Natural killer cell treated with Interleukin-12 subunit alpha and Interleukin-12 subunit beta and Interleukin-15 and Interleukin-18, amount 100 ng/mL, for 72 hours (primary cell): ENCODE measurements at regions not wholly inside any gene's neighbourhood (a gene's known extent, or its start where the extent isn't known, plus 50 kb on each side); places are given as distances from the start of the nearest gene placed in this dataset.

Source experiments
- ATAC-seq, 2 donors: fragments of 150-1000 bp; cut with Tn5 transposase in 1 of 2; sonication (Bioruptor Pico), chemical (Tn5 transposase) in 1 of 2; 2 replicates each; pipeline ENCODE4 v1.10.0; 2021
- DNase-seq: peaks from one replicate; pipeline ENCODE4 v3.0.0; 2022; ENCODE audit warnings: low spot score
- H3K27ac Mint-ChIP-seq, 2 donors: 1 replicate in 1 of 2; 2 replicates in 1 of 2; pipeline ENCODE4 v1.8.0; 2022; ENCODE audit warnings: mixed read lengths in 2 of 2, mild to moderate bottlenecking in 1 of 2, moderate library complexity in 1 of 2
- H3K27me3 Mint-ChIP-seq, 2 donors: 1 replicate in 1 of 2; 2 replicates in 1 of 2; pipeline ENCODE4 v1.8.0; 2022; ENCODE audit warnings: mixed read lengths in 2 of 2
- H3K36me3 Mint-ChIP-seq: one replicate; pipeline ENCODE4 v1.8.0; 2022; ENCODE audit warnings: mixed read lengths
- H3K4me1 Mint-ChIP-seq, 2 donors: 1 replicate in 1 of 2; 2 replicates in 1 of 2; pipeline ENCODE4 v1.8.0; 2022; ENCODE audit warnings: low read depth in 2 of 2, mixed read lengths in 2 of 2, mild to moderate bottlenecking in 1 of 2
- H3K4me3 Mint-ChIP-seq: one replicate; pipeline ENCODE4 v1.8.0; 2022; ENCODE audit warnings: mixed read lengths
- H3K9me3 Mint-ChIP-seq: 2 replicates; pipeline ENCODE4 v1.8.0; 2022; ENCODE audit warnings: mixed read lengths

GRCh38 chr2:128738446-128739110 is 419.9 kb upstream of the HS6ST1 start:
- Mint-ChIP-seq H3K27me3 (peaks cover 9 to 28% of the 10 kb centered on the region in 2 donors), H3K27ac (no peak overlapping the region), H3K36me3 (no peaks in the 10 kb centered on the region), H3K4me3 (no peak overlapping the region), H3K4me1 (peaks cover 9 to 14% of the 10 kb centered on the region in 2 donors), H3K9me3 (no peaks in the 10 kb centered on the region)
- DNase-seq = no peak
- ATAC-seq = no peak

DNA sequence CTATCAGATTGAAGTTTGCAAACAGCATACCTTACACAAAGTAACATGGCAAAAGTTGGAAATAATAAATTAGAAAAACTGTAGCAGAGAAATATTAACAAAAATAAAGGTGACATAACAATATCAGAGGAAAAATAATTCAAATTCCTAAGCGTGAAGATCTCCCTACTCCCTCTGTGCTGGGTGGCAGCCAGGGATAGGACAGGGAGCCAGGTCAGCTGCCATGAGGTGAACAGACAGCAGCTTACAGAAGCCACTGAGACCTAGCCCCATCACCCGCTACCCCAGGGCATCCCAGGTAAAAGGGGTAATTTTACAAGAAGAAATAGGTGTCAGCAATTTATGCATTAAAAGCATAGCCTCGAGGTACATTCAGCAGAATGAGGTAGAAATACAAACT is 423.8 kb upstream of the HS6ST1 start:
- no peak overlapping the region for H3K27ac Mint-ChIP-seq
- peaks cover 16 to 45% of the 10 kb centered on the region in 2 donors for H3K27me3 Mint-ChIP-seq
- H3K9me3 Mint-ChIP-seq = no peaks in the 10 kb centered on the region
- DNase-seq (no peak), ATAC-seq (no peak)
- no peaks in the 10 kb centered on the region for H3K36me3 Mint-ChIP-seq
- no peak overlapping the region for H3K4me3 Mint-ChIP-seq
- H3K4me1 Mint-ChIP-seq = no peaks in the 10 kb centered on the region

DNA sequence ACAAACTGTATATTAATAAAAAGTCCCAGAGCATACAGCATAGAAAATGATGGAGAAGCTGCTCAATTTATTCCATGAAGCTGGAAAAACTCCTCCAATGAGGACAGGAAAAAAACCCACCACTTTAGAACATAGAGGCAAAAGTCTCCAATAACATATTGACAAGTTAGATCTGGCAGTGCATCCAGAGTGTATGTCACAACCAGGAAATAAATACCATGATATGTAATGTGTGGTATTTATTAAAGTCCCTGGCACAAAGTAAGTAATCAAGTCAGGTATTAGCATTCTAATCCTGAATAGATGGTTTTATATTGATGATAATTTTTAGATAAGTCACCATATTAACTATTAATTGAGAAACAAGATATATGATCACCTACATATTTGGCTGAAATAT is 427.3 kb upstream of the HS6ST1 start:
- peaks cover 10 to 29% of the 10 kb centered on the region in 2 donors for H3K27me3 Mint-ChIP-seq
- ATAC-seq = no peak
- H3K27ac Mint-ChIP-seq = no peak overlapping the region
- no peaks in the 10 kb centered on the region for H3K36me3 Mint-ChIP-seq
- H3K9me3 Mint-ChIP-seq = no peaks in the 10 kb centered on the region
- DNase-seq = no peak
- no peak overlapping the region for H3K4me3 Mint-ChIP-seq
- no peaks in the 10 kb centered on the region for H3K4me1 Mint-ChIP-seq

DNA sequence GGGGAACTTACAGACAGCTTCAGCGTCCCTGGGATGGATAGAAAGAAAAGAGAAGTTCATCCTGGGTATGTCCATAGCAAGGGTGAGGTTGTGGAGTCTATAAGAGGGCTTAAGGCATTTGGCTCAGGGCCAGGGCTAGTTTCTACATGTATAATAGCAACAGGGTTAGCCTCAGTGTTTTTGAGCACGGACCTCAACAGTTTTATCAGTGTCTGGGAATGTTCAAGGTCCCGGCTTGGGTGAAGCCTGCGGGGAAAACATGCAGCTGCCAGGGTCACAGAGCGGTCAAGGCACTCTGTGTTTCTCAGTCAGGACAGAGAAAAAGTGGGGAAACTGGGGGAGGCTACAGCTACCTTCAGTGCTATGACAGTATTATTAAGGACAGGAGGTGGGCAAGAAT is 427.7 kb upstream of the HS6ST1 start:
- Mint-ChIP-seq H3K27me3 (peaks cover 10 to 25% of the 10 kb centered on the region in 2 donors), H3K4me1 (no peaks in the 10 kb centered on the region), H3K36me3 (no peaks in the 10 kb centered on the region), H3K9me3 (no peaks in the 10 kb centered on the region), H3K27ac (no peak overlapping the region), H3K4me3 (no peak overlapping the region)
- DNase-seq (no peak), ATAC-seq (peak; percentile 6 to 33)

GRCh38 chr2:128748336-128748735 is 429.7 kb upstream of the HS6ST1 start:
- no peaks in the 10 kb centered on the region for H3K36me3 Mint-ChIP-seq
- DNase-seq (no peak), ATAC-seq (no peak)
- H3K4me3 Mint-ChIP-seq = no peak overlapping the region
- no peaks in the 10 kb centered on the region for H3K4me1 Mint-ChIP-seq
- H3K9me3 Mint-ChIP-seq = no peaks in the 10 kb centered on the region
- no peak overlapping the region for H3K27ac Mint-ChIP-seq
- H3K27me3 Mint-ChIP-seq = peaks cover 10 to 24% of the 10 kb centered on the region in 2 donors

DNA sequence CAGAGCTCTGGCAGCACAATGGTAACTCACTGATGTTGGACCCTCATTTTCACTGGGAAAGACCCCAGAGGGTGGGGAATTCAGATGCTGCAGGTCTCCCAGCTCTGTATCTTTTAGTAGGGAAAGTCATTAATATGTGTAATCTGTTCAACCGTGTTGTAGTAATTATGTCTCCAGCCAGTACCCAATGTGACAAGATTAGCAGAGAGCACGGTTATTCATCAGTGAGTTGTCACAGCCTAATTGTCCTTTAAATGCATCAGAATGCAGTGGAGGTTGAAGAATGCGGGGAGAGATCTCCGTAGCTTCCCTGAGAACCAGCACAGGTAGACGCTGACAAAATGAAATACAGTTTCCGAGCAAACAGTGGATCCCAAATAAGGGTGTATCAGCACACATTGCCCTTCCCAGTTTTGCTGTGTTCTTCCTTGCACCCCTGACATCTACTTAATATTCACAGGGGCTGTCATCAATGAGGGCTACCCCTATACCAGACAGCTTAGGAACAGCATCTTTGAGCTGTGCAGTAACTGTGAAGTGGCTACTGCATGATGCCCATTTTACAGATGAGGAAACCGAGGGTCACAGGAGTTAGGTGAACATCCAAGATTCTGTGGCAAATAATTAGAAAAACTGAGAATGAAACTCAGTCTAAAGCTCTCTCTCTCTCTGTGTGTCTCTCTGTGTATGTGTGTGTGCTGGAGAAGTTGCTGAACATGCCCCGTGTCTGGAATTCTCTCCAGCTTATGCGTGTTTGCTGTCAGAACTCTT is 430.4 kb upstream of the HS6ST1 start:
- Mint-ChIP-seq H3K36me3 (no peaks in the 10 kb centered on the region), H3K9me3 (no peaks in the 10 kb centered on the region), H3K4me3 (no peak overlapping the region), H3K27me3 (peaks cover 10 to 24% of the 10 kb centered on the region in 2 donors), H3K4me1 (peaks cover 4% of the 10 kb centered on the region in 2 donors), H3K27ac (no peak overlapping the region)
- ATAC-seq (no peak), DNase-seq (no peak)

DNA sequence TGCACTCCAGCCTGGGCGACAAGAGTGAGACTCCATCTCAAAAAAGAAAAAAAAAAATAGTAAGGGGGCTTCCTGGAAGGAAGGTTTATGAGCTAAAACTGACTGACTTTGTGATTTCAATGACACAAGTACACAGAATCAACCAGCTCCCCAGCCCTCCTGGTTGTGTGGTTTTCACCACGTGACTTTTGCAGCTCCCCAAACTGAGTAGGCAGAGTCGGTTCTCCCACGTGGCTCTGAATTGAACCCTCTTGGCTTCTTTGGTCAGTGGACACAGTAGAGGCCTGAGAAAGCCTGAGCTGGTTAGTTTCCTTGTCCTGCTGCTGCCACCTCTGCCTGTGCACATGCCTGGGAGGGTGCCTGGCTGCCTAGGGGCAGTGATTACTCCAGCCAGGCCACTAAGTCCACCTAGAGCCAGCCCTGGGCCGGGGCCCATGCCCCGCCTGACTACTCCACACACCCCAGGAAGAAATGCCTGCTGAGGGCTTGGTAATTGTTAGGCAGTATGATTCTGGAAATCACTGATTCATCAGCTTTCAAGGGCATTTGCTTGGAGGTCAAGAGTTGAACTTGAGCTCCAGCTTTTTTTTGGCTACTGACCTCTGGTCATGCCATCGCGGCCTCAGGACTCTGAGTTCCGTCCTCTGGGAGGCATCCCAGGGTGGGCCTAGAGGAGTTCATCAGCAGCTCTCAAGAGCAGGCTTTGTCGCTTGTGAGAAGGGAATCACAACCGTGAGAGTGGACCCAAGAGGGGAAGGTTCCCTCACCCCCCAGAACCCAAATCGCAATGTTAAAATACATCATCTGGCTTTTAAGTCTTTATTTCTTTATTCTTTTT is 431.9 kb upstream of the HS6ST1 start:
- H3K36me3 Mint-ChIP-seq = no peaks in the 10 kb centered on the region
- peak; percentile 17 to 55 for ATAC-seq
- H3K9me3 Mint-ChIP-seq = no peaks in the 10 kb centered on the region
- peaks cover 5 to 11% of the 10 kb centered on the region in 2 donors for H3K27me3 Mint-ChIP-seq
- H3K4me3 Mint-ChIP-seq = no peak overlapping the region
- H3K27ac Mint-ChIP-seq = no peak overlapping the region
- H3K4me1 Mint-ChIP-seq = peaks cover 16 to 17% of the 10 kb centered on the region in 2 donors
- DNase-seq = no peak

DNA sequence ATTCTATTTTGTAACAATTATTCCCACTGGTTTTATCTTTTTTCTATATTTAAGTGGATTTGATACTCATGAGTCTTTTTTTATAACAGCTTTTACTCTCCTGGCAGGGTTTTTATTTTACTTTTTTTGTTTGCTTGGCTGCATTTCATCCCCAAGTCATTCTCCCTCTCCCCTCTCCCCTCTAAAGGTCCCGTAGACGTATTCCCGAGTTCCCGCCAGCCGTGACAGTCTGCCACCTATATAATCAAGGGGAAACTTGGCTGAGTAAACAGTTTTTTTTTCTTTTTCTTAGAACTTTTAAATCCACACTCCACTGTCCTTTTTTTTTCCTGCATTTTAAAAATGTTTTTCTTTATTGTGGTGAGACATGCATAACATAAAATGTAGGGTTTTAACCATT is 433.1 kb upstream of the HS6ST1 start:
- Mint-ChIP-seq H3K27ac (no peak overlapping the region), H3K27me3 (peaks cover 0 to 2% of the 10 kb centered on the region in 2 donors), H3K36me3 (no peaks in the 10 kb centered on the region), H3K4me1 (peaks cover 16 to 17% of the 10 kb centered on the region in 2 donors), H3K9me3 (no peaks in the 10 kb centered on the region), H3K4me3 (no peak overlapping the region)
- no peak for ATAC-seq
- no peak for DNase-seq

DNA sequence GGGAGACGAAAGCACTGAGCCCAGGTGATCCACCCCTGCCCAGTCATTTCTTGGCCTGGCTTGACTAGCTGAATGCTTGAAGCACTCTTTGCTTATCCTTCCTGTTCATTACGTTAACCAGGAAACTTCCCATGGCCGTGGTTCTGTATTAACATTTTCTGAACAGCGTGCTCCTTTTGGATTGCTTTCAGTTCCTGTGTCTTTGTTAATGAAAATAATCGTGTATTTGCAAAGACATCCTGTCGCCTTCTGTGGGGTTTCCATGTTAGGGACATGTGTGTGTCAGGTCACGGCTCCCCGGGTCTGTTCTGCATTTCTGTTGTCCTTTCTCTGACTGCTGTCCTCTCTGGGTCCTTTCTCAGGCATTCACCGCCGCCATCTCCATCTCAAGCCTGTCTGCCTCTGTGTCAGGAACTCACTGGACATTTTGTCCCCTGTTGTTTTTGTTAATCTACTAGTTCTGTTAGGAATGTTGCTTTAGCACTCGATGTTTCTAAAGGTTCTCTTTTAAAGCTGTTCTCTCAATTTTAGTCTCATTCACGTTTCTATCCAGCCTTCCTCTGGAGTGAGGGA is 434.1 kb upstream of the HS6ST1 start:
- ATAC-seq (no peak), DNase-seq (no peak)
- H3K9me3 Mint-ChIP-seq = no peaks in the 10 kb centered on the region
- peaks cover 16 to 17% of the 10 kb centered on the region in 2 donors for H3K4me1 Mint-ChIP-seq
- H3K4me3 Mint-ChIP-seq = no peak overlapping the region
- no peaks in the 10 kb centered on the region for H3K36me3 Mint-ChIP-seq
- H3K27ac Mint-ChIP-seq = no peak overlapping the region
- no peaks in the 10 kb centered on the region for H3K27me3 Mint-ChIP-seq

DNA sequence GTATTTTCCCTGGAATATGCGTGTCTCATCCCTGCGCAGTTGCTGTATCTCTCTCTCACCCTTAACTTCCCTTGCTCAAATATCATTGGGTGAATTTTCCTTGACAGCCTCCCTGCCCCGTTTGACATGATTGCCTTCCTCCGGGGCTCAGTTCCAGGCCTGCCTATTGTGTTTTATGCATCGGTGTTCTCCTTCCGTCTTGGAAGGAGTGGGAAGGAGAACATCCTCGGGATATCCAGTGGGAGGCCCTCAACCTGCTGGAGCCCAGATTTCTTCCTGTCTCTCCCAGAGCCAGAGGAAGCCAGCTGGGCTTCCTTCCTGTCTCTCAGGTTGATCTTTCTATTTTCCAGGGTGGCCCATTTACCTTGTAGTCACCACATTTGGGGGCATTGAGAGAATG is 434.7 kb upstream of the HS6ST1 start:
- no peak for ATAC-seq
- no peaks in the 10 kb centered on the region for H3K9me3 Mint-ChIP-seq
- H3K36me3 Mint-ChIP-seq = no peaks in the 10 kb centered on the region
- DNase-seq = no peak
- H3K4me3 Mint-ChIP-seq = no peak overlapping the region
- H3K4me1 Mint-ChIP-seq = peaks cover 16 to 17% of the 10 kb centered on the region in 2 donors
- no peaks in the 10 kb centered on the region for H3K27me3 Mint-ChIP-seq
- H3K27ac Mint-ChIP-seq = no peak overlapping the region

DNA sequence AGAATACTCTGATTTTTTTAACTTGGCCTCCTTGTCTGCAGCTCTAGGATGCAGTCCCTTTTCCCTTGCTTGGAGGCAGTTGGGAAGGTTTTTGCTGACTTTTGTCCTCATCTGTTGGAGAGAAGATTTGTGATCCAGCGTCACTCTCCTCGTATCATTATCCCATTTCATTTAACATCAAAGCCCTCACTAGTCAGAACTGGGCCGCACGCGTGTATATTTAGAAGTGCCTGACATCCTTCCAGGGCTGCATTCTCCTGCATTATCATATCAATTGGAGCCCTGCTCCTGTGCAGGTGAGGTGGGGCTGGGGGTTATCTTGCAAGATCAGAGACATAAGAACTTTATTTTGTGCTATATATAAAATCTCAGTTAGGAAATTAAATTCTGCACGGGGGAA is 435.1 kb upstream of the HS6ST1 start:
- ATAC-seq = no peak
- H3K4me1 Mint-ChIP-seq = peaks cover 16 to 17% of the 10 kb centered on the region in 2 donors
- no peak overlapping the region for H3K27ac Mint-ChIP-seq
- H3K36me3 Mint-ChIP-seq = no peaks in the 10 kb centered on the region
- peak overlapping the region; percentile 16 for H3K4me3 Mint-ChIP-seq
- no peaks in the 10 kb centered on the region for H3K9me3 Mint-ChIP-seq
- no peak for DNase-seq
- no peaks in the 10 kb centered on the region for H3K27me3 Mint-ChIP-seq

- no peak overlapping the region for H3K27ac Mint-ChIP-seq
- DNase-seq = no peak
Observed at GRCh38 chr2:128754246-128754724, 435.6 kb upstream of the HS6ST1 start.

DNA sequence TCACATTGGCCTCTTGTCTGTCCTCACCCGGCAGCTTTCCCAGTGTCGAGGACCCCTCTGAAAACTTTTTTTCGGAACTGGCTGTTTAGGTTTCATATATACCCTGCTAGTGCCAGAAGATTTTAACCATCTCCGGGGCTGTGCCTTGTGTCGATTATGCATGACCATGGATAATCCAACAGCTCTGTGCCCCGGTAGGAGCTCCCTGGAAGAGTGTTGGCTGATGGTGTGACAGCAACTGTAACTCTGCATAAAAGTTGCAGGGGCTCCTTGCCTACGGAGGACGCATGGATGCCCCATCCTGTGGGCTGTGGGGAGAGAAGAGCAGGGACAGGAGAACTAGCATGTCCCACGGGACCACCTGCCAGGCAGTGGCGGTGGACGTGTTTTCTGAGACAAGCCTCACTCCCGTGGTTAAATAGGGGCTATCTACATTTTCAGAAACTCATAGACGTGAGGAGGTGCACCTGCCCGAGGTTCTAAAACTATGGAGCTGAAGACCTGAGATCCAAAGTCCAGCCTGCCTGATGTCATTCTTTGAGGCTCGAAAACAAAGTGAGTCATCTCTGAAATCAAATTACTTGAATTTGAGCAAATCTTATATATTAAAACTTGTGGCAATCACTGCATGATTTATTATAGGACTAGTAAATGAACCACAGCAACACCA is 437.2 kb upstream of the HS6ST1 start:
- DNase-seq = no peak
- ATAC-seq = no peak
- Mint-ChIP-seq H3K27me3 (peaks cover 0 to 10% of the 10 kb centered on the region in 2 donors), H3K9me3 (no peaks in the 10 kb centered on the region), H3K27ac (no peak overlapping the region), H3K36me3 (no peaks in the 10 kb centered on the region), H3K4me1 (peaks cover 16 to 17% of the 10 kb centered on the region in 2 donors), H3K4me3 (no peak overlapping the region)

More at GRCh38 chr2:128754246-128754724, 435.6 kb upstream of the HS6ST1 start:
- peak overlapping the region; percentile 16 for H3K4me3 Mint-ChIP-seq
- no peaks in the 10 kb centered on the region for H3K36me3 Mint-ChIP-seq
- peak; percentile 73 to 77 for ATAC-seq
- peaks cover 16 to 17% of the 10 kb centered on the region in 2 donors for H3K4me1 Mint-ChIP-seq
- H3K27me3 Mint-ChIP-seq = no peaks in the 10 kb centered on the region
- no peaks in the 10 kb centered on the region for H3K9me3 Mint-ChIP-seq
